ENCODE measurements at regions not wholly inside any gene's neighbourhood (a gene's known extent, or its start where the extent isn't known, plus 50 kb on each side); places are given as distances from the start of the nearest gene placed in this dataset.

GRCh38 chr1:29962336-29962735 lies 726.0 kb downstream of the PTPRU start:
- H3K4me3 ChIP-seq (ENCODE audit: insufficient read depth, low read depth, low read length), result no peak overlapping the region
- H3K36me3 ChIP-seq (replicated peaks; ENCODE audit: control insufficient read depth, insufficient read depth, low read length), result no peaks in the 10 kb centered on the region
- H3K27me3 ChIP-seq (ENCODE audit: control insufficient read depth, insufficient read depth, low read length), result no peaks in the 10 kb centered on the region; the same call in 1 of the 2 replicates
- no peak for DNase-seq

- DNase-seq, result no peak
- H3K4me3 ChIP-seq (ENCODE audit: insufficient read depth, low read depth, low read length), result no peak overlapping the region
- H3K27me3 ChIP-seq (ENCODE audit: control insufficient read depth, insufficient read depth, low read length), result no peaks in the 10 kb centered on the region
- H3K36me3 ChIP-seq (replicated peaks; ENCODE audit: control insufficient read depth, insufficient read depth, low read length), result no peaks in the 10 kb centered on the region
These were observed 725.2 kb downstream of the PTPRU start for GRCh38 chr1:29961293-29962059.

GRCh38 chr1:29960876-29961275 lies 724.6 kb downstream of the PTPRU start:
- DNase-seq, result peak; percentile 84
- Histone ChIP-seq H3K27me3 (ENCODE audit: control insufficient read depth, insufficient read depth, low read length) (no peaks in the 10 kb centered on the region), H3K36me3 (replicated peaks; ENCODE audit: control insufficient read depth, insufficient read depth, low read length) (no peaks in the 10 kb centered on the region), H3K4me3 (ENCODE audit: insufficient read depth, low read depth, low read length) (no peak overlapping the region)

- no peak for DNase-seq
- Histone ChIP-seq H3K27me3 (ENCODE audit: control insufficient read depth, insufficient read depth, low read length) (no peaks in the 10 kb centered on the region), H3K36me3 (replicated peaks; ENCODE audit: control insufficient read depth, insufficient read depth, low read length) (no peaks in the 10 kb centered on the region), H3K4me3 (ENCODE audit: insufficient read depth, low read depth, low read length) (no peak overlapping the region)
These were observed 723.9 kb downstream of the PTPRU start for GRCh38 chr1:29960156-29960755.

GRCh38 chr1:29959356-29959755 lies 723.0 kb downstream of the PTPRU start:
- no peaks in the 10 kb centered on the region for H3K36me3 ChIP-seq (replicated peaks; ENCODE audit: control insufficient read depth, insufficient read depth, low read length)
- no peak overlapping the region for H3K4me3 ChIP-seq (ENCODE audit: insufficient read depth, low read depth, low read length)
- peaks cover 2% of the 10 kb centered on the region; the same call in 1 of the 2 replicates for H3K27me3 ChIP-seq (ENCODE audit: control insufficient read depth, insufficient read depth, low read length)
- DNase-seq, result no peak

GRCh38 chr1:29958271-29958670 lies 721.9 kb downstream of the PTPRU start:
- Histone ChIP-seq H3K36me3 (replicated peaks; ENCODE audit: control insufficient read depth, insufficient read depth, low read length) (no peaks in the 10 kb centered on the region), H3K27me3 (ENCODE audit: control insufficient read depth, insufficient read depth, low read length) (peaks cover 2% of the 10 kb centered on the region; the same call in 1 of the 2 replicates), H3K4me3 (ENCODE audit: insufficient read depth, low read depth, low read length) (no peak overlapping the region)
- no peak for DNase-seq

GRCh38 chr1:29956349-29957030 lies 720.2 kb downstream of the PTPRU start:
- Histone ChIP-seq H3K27me3 (ENCODE audit: control insufficient read depth, insufficient read depth, low read length) (peaks cover 2% of the 10 kb centered on the region; the same call in 1 of the 2 replicates), H3K4me3 (ENCODE audit: insufficient read depth, low read depth, low read length) (no peak overlapping the region), H3K36me3 (replicated peaks; ENCODE audit: control insufficient read depth, insufficient read depth, low read length) (no peaks in the 10 kb centered on the region)
- DNase-seq, result no peak

- DNase-seq, result no peak
- Histone ChIP-seq H3K4me3 (ENCODE audit: insufficient read depth, low read depth, low read length) (no peak overlapping the region), H3K27me3 (ENCODE audit: control insufficient read depth, insufficient read depth, low read length) (peaks cover 2% of the 10 kb centered on the region; the same call in 1 of the 2 replicates), H3K36me3 (replicated peaks; ENCODE audit: control insufficient read depth, insufficient read depth, low read length) (no peaks in the 10 kb centered on the region)
These were observed 718.3 kb downstream of the PTPRU start for GRCh38 chr1:29954591-29954990.

GRCh38 chr1:29953961-29954360 lies 717.6 kb downstream of the PTPRU start:
- H3K36me3 ChIP-seq (replicated peaks; ENCODE audit: control insufficient read depth, insufficient read depth, low read length), result no peaks in the 10 kb centered on the region
- H3K4me3 ChIP-seq (ENCODE audit: insufficient read depth, low read depth, low read length), result no peak overlapping the region
- H3K27me3 ChIP-seq (ENCODE audit: control insufficient read depth, insufficient read depth, low read length), result peaks cover 2% of the 10 kb centered on the region; the same call in 1 of the 2 replicates
- no peak for DNase-seq

GRCh38 chr1:29949676-29950075 lies 713.4 kb downstream of the PTPRU start:
- no peak for DNase-seq
- no peaks in the 10 kb centered on the region for H3K36me3 ChIP-seq (replicated peaks; ENCODE audit: control insufficient read depth, insufficient read depth, low read length)
- H3K27me3 ChIP-seq (ENCODE audit: control insufficient read depth, insufficient read depth, low read length), result peaks cover under 1% of the 10 kb centered on the region; the same call in 1 of the 2 replicates
- no peak overlapping the region for H3K4me3 ChIP-seq (ENCODE audit: insufficient read depth, low read depth, low read length)

GRCh38 chr1:29948581-29948980 lies 712.3 kb downstream of the PTPRU start:
- Histone ChIP-seq H3K4me3 (ENCODE audit: insufficient read depth, low read depth, low read length) (no peak overlapping the region), H3K36me3 (replicated peaks; ENCODE audit: control insufficient read depth, insufficient read depth, low read length) (no peaks in the 10 kb centered on the region), H3K27me3 (ENCODE audit: control insufficient read depth, insufficient read depth, low read length) (no peaks in the 10 kb centered on the region)
- no peak for DNase-seq

- no peaks in the 10 kb centered on the region; the same call in 1 of the 2 replicates for H3K27me3 ChIP-seq (ENCODE audit: control insufficient read depth, insufficient read depth, low read length)
- no peak overlapping the region for H3K4me3 ChIP-seq (ENCODE audit: insufficient read depth, low read depth, low read length)
- DNase-seq, result peak; percentile 56
- no peaks in the 10 kb centered on the region for H3K36me3 ChIP-seq (replicated peaks; ENCODE audit: control insufficient read depth, insufficient read depth, low read length)
These were observed 709.7 kb downstream of the PTPRU start for GRCh38 chr1:29946057-29946456.

GRCh38 chr1:29945426-29945825 lies 709.1 kb downstream of the PTPRU start:
- DNase-seq, result peak; percentile 62
- H3K27me3 ChIP-seq (ENCODE audit: control insufficient read depth, insufficient read depth, low read length), result no peaks in the 10 kb centered on the region; the same call in 1 of the 2 replicates

GRCh38 chr1:29944253-29944905 lies 708.1 kb downstream of the PTPRU start:
- no peak for DNase-seq
- Histone ChIP-seq H3K36me3 (replicated peaks; ENCODE audit: control insufficient read depth, insufficient read depth, low read length) (no peaks in the 10 kb centered on the region), H3K27me3 (ENCODE audit: control insufficient read depth, insufficient read depth, low read length) (no peaks in the 10 kb centered on the region; the same call in 1 of the 2 replicates), H3K4me3 (ENCODE audit: insufficient read depth, low read depth, low read length) (no peak overlapping the region)

More at GRCh38 chr1:29945426-29945825, 709.1 kb downstream of the PTPRU start:
- Histone ChIP-seq H3K4me3 (ENCODE audit: insufficient read depth, low read depth, low read length) (no peak overlapping the region), H3K36me3 (replicated peaks; ENCODE audit: control insufficient read depth, insufficient read depth, low read length) (no peaks in the 10 kb centered on the region)

All from H7 (cell line).